ENCODE measurements at regions not wholly inside any gene's neighbourhood (a gene's known extent, or its start where the extent isn't known, plus 50 kb on each side); places are given as distances from the start of the nearest gene placed in this dataset.

GRCh38 chr6:164532198-164533044, 777.0 kb downstream of the C6orf118 start:
- TF ChIP-seq SPEN (CRISPR knock-in tag; IDR thresholded peaks at IDR 0.05; ENCODE audit: low read depth), result no peak
- TF ChIP-seq GABPA (IDR thresholded peaks at IDR 0.05; ENCODE audit: low read depth, low read length), result no peak
- no peak for TF ChIP-seq GABPA (CRISPR knock-in tag; IDR thresholded peaks at IDR 0.05; ENCODE audit: low read depth)

Data from HepG2 (cell line).